GM18907 (cell line): ENCODE measurements at regions not wholly inside any gene's neighbourhood (a gene's known extent, or its start where the extent isn't known, plus 50 kb on each side); places are given as distances from the start of the nearest gene placed in this dataset.

Experiments used
- ATAC-seq: cut with Tn5 transposase; IDR thresholded peaks from one replicate; pipeline ENCODE4 v1.9.1; 2021; ENCODE audit warnings: mild to moderate bottlenecking, moderate library complexity; ENCODE audit not compliant: unreplicated experiment

DNA sequence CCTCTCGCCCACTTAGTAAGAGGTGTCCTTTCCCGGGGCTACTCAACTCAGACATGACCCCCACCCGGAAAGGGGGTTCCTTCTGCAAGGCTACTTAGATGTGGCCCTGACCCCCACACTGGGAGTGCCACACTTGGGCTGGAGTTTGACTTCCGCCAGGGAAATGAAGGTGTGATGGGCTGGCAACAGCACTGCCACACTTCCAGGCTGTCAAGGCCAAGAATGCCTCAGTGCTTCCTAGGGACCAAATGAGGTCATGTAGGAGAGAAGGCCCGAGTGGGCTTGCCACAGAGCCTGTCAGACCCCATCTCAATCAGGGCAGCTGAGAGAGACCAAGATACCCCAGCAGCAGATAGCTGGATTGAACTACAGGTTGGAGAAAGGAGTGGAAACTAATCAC lies 55.5 kb downstream of the DRD1 start:
- no peak for ATAC-seq

DNA sequence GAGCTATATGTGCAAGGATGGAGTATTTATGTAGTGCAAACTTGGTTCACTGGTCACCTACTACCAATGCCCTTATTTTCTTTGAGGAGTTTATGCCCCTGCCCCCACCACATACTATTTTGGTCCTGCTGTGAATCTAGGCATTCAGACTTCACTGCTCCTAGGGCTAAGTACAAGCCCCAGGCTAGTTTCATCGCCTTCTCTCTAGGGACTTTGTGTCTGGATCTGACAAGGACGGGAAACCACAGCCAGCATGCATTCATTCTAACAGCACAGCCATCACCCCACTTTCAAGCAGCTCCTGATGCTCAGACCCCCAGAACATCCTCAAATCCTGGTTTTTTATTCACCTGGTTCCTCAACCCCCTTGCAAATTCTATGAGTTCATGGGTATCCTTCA lies 56.8 kb downstream of the DRD1 start:
- ATAC-seq = no peak

DNA sequence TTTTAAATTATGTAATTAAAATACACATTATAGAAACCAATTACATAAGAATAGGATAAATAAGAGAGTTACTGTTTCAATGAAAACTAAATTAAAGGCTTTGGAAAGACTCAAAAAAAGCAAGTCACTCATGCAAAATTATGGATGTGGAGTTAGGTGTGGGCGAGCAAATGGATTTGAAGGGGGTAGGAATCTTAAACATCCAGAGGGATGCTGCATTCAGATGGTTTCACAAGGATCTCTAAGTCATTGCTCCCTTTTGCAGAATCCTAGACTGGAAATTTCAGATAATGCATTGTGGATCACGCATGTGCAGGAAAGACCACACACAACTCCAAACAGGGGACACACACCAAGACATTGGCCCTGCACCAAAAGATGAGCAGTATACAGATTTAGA lies 57.5 kb downstream of the DRD1 start:
- ATAC-seq = no peak

DNA sequence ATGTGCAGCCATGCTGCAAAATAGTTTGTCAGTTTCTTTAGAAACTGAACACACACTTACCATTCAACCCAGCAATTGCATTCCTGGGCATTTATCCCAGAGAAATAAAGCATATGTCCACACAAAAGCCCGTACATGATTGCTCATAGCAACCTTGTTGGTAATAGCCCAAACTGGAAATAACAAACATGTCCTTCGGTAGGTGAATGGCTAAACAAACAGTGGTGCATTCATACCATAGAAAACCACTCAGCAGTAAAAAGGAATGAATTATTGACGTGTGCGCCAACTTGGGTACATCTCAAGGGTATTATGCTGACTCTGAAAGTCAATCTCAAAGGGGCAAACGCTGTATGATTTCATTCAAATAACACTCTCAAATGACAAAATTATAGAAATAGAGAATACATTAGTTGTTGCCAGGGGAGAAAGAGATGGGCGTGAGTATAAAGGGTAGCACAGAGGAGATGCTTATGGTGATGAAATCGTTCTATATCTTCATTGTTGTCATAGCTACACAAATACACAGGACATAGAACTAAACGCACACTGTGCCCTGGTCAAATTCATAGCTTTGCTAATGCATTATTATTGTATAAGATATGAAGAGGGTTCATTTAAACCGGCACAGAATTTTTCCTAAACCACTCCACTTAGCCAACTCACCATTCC lies 58.2 kb downstream of the DRD1 start:
- no peak for ATAC-seq

DNA sequence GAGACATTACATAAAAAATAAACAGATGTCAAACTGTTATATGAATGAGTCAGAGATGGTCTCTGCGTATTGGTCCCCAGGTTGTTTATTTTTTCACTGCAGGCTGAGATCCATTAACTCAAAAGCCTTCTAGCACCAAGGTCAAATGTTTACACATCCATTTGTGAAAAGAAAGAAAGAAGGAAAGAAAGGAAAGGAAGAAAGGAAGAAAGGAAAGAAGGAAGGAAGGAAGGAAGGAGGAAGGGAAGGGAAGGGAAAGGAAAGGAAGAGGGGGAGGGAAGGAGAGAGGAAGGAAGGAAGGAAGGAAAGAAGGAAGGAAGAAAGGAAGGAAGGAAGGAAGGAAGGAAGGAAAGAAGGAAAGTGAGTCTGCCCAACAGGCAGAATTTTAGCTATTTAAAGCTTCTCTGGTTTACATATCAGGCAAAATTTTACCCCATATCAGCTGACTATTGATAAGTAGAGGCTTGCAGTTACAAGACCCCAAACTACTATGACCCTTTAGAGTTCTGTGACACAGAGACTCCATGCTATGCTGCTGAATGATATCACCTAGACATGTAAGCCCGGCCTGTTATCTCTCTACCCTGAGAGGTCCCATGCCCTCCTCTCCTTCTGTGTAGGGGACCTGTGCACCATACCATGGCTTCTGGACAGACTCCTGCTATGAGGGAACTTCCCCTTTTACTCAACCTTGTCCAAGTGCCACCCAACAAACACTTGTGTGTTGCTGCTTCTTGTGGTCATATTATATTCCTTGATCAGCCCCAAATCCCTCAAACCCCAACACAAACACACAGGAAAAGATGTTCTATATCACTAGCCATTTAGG lies 59.0 kb downstream of the DRD1 start:
- ATAC-seq = no peak

DNA sequence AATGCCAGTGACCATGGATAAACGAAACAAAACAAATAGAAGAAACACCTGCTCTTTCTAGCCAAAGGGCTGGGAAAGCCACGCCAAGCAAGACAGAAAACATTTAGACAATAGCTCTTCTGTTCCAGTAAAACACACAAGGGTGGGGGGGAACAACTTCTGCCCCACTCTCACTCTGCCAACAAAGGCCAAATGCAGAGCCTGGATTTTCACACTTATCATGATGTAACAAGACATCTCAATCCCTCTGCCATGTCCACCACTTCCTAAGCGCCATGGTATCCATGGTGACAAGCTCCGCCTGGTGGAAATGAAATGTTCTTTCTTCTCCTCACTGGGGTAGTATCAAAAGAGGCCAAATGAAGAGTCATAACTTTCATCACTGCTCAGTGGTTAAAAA lies 60.6 kb downstream of the DRD1 start:
- ATAC-seq = no peak

DNA sequence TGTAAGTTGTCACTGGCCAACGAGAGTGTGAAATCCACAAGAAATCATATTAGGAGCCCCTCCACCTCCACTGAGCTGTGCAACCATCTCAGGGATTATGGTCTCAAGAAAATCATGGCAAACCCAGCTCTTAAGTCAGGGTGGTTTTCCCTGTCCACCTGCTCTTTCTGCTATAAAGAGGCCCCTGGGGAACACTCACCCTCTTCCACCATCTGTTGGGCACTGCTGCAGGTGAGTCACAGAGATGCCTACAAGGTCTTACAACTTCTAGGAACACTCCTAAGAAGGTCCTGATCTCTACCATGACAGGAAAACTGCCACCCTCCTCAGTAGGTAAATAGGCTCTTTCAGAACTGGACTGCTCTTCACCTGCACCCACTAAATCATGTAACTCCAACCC lies 61.8 kb downstream of the DRD1 start:
- no peak for ATAC-seq

DNA sequence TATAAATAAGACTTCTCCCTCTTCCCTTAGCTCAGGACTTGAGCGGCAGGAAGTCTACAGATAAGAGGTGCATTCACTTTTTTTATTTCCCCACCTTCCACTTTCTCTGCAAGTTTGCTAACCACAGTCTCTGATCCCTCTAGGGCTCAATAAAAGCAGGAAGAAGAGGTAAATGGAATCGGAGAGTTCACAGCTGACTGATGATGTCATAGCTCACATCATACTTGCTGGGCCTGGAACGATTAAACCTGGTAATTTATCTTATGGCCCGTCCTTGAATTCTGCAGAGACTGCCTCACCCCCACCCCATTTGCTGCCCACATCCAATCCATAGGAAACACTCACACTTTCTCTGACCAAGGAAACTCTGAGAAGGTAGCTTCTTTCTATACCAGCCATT lies 62.9 kb downstream of the DRD1 start:
- no peak for ATAC-seq

DNA sequence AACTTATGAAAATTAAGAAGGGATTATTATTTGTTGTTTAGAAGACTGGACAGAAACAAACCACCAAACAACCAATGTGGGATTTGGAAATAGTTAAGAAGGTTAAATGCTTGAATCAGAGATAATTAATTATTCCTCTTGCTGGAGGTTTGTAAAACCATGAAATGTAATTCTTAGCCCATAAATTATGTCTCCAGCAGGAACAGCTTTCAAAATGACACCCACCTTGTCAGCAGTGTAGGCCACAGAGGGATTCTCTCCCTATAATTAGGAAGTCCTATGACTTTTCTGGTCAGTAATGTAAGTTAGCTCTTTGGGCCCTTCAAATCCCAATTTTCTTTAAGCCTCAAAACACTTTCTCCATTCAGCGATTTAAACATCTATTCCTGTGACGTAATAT lies 63.3 kb downstream of the DRD1 start:
- no peak for ATAC-seq

DNA sequence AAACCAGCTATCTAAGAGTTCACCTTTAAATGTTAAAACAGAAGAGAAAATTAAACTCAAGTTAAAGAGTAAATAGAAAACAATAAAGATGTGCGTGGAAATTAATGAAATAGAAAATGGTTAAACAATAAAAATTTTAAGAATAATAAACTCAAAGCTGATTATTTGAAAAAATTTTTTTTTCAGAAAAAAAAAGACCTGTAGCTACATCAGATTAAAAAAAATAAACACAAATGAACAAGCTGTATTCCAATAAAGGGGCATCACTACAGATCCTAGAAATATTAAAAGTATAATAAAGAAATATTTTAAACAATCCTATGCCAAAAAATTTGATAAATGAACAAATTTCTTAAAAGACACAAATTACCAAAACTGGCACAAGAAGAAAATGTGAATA lies 64.1 kb downstream of the DRD1 start:
- ATAC-seq = no peak

DNA sequence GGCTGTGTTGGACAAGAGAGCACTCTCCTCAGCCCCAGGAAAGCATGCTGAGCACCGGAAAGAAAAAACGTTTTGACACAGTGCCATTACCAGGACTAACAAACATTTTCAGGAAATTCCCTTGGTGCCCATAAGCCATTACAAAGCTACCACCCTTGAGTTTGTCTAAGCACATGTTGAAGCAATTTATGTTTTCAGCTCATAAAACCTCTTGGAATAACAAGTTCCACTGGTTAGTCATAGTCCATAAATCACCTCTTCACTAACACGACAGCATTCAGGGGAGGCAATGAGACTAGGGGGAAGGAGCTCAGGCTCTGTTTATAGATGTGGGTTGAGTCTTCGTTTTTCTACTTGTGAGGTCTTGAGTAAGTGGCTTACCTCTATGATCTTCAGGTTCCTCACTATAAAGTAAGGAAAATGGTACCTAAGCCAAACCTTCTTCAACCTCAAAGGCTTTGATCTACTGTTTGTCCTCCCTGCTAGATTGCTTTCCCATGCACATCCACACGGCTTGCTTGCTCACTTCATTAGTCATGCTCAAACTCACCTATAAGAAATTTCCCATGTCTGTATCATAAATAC lies 65.4 kb downstream of the DRD1 start:
- no peak for ATAC-seq

DNA sequence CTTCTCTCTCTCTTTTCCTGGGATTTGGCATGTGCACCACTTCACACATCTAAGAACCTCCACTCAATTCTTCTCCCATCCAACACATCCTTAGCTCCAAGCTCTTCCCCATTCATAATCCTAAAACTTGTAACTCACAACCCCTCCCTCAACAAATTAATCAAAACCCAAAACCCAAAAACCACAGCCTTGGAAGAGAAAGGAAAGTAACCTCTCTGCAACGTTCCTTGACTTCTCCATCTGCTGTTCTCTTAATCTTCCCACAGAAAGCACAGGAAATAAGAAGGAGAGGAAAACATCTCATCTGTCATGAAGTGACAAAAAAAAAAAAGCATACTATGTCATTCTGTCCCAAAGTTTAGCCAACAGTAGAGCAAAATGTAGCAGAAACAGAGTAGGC lies 66.2 kb downstream of the DRD1 start:
- no peak for ATAC-seq

DNA sequence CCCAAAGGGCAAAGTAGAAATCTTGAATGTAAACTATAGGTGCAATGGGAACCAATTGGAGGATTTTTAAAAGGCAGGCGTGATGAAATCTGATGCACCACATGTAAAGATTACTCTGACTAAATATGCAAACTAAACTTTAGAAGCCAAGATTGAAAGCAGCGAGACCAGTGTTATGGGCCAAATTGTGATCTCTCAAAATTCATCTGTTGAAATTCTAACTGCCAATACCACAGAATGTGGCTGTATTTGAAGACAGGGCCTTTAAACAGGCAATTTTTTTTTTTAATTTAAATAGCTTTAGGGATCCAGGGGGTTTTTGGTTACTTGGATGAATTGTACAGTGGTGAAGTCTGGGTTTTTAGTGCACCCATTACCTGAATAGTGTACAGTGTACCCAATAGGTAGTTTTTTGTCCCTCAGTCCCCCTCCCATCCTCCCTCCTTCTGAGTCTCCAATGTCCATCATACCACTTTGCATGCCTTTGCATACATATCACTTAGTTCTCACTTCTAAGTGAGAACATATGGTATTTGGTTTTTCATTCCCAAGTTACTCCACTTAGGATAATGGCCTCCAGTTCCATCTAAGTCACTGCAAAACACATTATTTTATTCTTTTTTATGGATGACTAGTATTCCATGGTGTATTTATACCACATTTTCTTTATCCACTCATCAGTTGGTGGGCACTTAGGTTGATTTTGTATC lies 69.7 kb downstream of the DRD1 start:
- ATAC-seq = no peak

DNA sequence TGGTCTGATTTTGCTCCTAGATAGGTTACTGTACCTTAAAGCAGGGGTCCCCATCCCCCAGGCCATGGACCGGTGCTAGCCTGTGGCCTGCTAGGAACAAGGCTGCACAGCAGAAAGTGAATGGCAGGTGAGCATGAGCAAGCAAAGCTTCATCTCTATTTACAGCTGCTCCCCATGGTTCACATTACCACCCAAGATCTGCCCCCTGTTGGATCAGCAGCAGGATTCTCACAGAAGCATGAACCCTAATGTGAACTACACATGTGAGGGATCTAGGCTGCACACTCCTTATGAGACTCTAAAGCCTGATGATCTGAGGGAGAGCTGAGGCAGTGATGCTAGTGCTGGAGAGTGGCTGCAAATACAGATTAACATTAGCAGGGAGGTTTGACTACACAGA lies 78.1 kb downstream of the DRD1 start:
- no peak for ATAC-seq

DNA sequence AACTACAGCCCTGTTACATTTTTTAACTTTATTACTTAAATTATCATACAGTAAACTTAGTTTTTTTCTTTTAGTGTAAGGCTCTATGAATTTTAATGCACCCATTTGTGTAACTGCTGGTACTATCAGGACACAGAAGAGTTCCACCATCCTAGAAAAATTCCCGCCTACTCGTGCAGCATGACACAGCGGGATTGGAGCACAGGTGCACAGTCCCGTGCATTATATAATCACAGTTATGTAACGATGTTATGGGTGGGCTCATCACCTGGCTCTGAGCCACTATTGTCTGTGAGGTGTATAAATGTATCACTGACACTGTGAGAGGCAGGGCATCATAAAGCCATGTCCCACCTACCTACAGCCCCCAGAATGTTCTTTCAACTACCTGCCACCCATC lies 80.7 kb downstream of the DRD1 start:
- ATAC-seq = no peak

DNA sequence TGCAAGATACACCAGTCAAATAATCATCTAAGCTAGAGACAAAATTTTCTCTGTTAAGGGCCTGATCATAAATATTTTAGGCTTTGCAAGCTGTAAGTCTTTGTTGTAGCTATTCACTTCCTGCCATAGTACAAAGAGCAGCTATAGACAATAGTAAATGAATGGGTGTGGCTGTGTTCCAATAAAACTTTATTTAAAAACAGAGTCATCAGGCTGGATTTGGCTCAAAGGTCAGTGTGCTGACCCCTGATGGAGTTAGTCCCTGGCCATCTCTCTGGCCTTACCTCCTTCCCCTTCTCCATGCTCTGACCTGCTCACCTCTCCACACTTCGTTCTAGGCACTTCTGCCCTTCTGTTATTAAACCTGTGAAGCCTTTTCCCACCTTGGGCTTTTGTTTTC lies 86.0 kb downstream of the DRD1 start:
- no peak for ATAC-seq

DNA sequence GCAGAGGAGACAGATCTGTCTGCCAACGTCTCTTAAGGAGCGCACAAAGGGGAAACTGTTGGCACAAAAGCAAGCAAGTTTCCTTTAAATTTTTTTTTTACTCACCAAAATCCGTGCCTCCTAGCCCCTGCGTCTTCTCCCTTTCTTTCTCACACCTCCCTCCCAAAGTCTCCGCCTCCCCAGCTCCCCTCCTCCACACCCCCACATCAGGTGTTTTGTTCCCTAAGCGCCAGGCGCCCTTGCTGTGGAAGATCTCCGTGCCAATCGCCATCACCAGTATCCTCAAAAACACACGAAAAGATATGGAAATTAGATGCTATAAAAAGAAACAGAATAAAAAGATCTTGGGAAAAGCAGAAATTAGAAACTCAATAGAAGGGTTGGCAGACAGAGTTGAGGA lies 87.6 kb downstream of the DRD1 start:
- ATAC-seq = no peak

DNA sequence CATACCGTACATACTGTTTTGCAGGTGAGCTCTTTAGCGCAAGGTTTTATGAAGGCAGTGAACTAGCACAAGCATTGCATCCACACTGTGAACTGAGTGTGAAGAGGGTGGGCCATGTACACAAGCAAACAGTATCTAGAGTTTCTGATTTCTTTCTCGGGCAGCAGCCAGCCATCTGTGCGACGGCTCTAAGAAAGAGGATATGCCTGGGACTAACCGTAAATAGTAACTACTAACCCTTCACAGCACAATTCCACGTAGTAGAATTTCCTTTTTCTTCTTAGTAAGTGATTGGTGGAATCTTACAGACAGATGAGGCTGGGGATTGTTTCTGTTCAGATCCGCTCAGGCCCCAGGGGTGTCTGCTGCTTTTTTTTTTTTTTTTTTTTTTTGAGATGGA lies 89.0 kb downstream of the DRD1 start:
- ATAC-seq = no peak

DNA sequence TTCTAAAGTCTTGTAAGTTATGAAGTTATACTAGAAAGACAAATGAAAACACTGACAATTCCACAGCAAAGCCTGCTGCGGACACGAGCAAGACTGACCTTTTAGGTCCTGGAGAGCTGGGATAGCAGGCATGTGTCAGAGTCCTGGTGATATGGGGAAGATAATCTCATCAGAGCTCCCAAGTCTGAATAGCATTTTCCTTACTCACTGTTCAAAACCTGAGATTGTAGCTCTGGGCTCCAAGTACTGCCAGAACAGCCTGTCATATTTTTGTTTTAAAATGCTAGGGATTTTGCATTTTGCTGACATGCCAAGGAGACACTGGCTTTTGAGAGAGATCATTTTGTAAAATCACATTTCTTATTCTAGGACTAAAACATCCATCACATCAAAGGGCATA lies 90.1 kb downstream of the DRD1 start:
- no peak for ATAC-seq

DNA sequence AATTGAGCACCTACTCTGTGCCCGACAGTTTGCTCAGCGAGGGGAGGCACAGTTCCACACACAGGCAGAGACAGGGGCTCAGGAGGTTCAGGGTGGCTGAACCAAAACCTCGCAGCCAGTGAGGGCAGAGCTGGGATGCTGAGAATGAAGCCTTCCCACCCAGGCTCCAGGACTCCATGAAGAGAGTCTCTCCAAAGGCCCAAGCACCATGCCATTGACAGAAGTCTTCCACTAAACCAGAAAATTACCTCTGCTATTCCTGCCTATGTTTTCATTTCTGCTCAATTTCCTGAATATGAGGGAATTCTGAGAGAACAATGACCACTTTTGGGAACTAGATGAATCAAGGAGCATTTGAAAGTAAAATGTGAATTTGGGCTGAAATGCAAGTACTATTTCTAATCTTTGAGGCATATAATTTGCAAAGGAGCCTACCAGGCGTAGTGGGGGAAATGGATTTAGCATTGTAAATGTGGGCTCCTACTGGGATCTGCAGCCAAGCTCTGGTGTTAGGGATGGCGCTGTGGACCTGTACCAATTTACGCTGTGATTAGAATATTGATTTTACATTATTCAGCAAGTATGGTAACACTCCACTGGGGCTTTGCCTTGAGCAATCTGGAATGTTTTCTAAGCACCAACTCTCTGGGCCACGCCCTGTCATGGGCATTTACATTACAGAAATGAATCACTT lies 91.9 kb downstream of the DRD1 start:
- no peak for ATAC-seq

DNA sequence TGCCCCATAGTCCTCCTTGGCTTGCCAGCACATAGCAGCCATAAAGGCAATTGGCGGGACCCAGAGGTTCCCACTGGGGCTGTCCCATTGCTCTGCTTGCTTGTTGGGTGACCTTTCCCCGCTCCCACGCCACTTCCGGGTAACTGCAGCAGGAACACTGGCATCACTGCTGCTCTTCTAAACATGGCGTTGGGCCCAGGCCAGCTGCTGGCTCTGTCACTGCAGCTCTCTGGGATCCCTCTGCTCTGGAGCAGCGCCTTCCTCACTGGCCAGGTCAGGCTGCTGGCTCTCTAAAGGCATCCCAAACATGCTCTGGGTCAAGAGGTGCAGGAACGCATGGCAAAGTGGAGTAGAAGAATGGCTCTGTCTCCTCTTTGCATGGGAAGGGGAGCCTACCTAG lies 92.9 kb downstream of the DRD1 start:
- no peak for ATAC-seq
